RPMI8226 (cell line): ENCODE measurements at regions not wholly inside any gene's neighbourhood (a gene's known extent, or its start where the extent isn't known, plus 50 kb on each side); places are given as distances from the start of the nearest gene placed in this dataset.

Source experiments
- DNase-seq: peaks from one replicate; pipeline ENCODE4 v3.0.0-alpha.2; 2015

GRCh38 chr4:25580633-25581467 is 74.8 kb upstream of the SLC34A2 start:
- DNase-seq: no peak

- DNase-seq: no peak
Measured at GRCh38 chr4:25585901-25586523, 69.6 kb upstream of the SLC34A2 start.

- DNase-seq: no peak
Measured at GRCh38 chr4:25588206-25588605, 67.4 kb upstream of the SLC34A2 start.

GRCh38 chr4:25590171-25590570 is 65.5 kb upstream of the SLC34A2 start:
- no peak for DNase-seq

- no peak for DNase-seq
Measured at GRCh38 chr4:25592736-25593135, 62.9 kb upstream of the SLC34A2 start.
